ENCODE measurements at regions not wholly inside any gene's neighbourhood (a gene's known extent, or its start where the extent isn't known, plus 50 kb on each side); places are given as distances from the start of the nearest gene placed in this dataset.

DNA sequence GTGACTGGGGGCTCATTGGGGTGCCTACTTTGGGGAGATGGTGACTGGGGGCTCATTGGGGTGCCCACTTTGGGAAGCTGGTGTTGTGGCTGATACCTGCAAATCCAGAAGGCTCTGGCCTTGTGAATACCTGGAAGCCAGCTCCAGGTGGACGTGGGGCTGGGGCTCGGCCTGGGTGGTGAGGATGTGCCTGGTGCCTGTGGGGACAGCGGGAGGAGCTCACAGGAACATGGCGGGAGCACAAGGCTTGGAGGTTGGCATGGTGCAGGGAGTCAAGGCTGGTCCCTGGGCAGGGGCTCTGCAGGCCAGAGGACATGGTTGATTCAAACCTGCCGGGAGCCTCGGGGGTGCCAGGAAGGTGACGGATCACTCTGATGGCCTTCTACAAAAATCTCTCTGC is 1165.7 kb downstream of the BRD1 start:
- TF ChIP-seq CTCF (IDR thresholded peaks at IDR 0.05) (no peak), EP300 (IDR thresholded peaks at IDR 0.05) (no peak), POLR2A (IDR thresholded peaks at IDR 0.05) (no peak)

Data from tibial nerve (tissue), 4 donors.